GM12873 (cell line): ENCODE measurements at regions not wholly inside any gene's neighbourhood (a gene's known extent, or its start where the extent isn't known, plus 50 kb on each side); places are given as distances from the start of the nearest gene placed in this dataset.

ENCODE experiments used
- CTCF ChIP-seq: IDR thresholded peaks from 2 replicates; pipeline ENCODE4 v1.5.1; 2012; ENCODE audit warnings: low read depth, mild to moderate bottlenecking, moderate library complexity, low read length, control low read depth; ENCODE audit not compliant: insufficient read depth; ENCODE audit errors: missing control alignments

GRCh38 chr9:25935188-25935587 is 256.9 kb upstream of the TUSC1 start:
- TF ChIP-seq CTCF = no peak

GRCh38 chr9:25918761-25919160 is 240.5 kb upstream of the TUSC1 start:
- no peak for TF ChIP-seq CTCF

- no peak for TF ChIP-seq CTCF
These were observed 239.6 kb upstream of the TUSC1 start for GRCh38 chr9:25917731-25918362.

- no peak for TF ChIP-seq CTCF
These were observed 235.6 kb upstream of the TUSC1 start for GRCh38 chr9:25913806-25914205.

- no peak for TF ChIP-seq CTCF
These were observed 226.5 kb upstream of the TUSC1 start for GRCh38 chr9:25904701-25905100.

GRCh38 chr9:25891527-25891926 is 213.3 kb upstream of the TUSC1 start:
- TF ChIP-seq CTCF = no peak

GRCh38 chr9:25889661-25890060 is 211.4 kb upstream of the TUSC1 start:
- TF ChIP-seq CTCF = no peak

GRCh38 chr9:25876248-25876647 is 198.0 kb upstream of the TUSC1 start:
- no peak for TF ChIP-seq CTCF
